ENCODE measurements at regions not wholly inside any gene's neighbourhood (a gene's known extent, or its start where the extent isn't known, plus 50 kb on each side); places are given as distances from the start of the nearest gene placed in this dataset.
A peak's percentile ranks its signal among the peaks of the same experiment; 100 is the strongest.

DNA sequence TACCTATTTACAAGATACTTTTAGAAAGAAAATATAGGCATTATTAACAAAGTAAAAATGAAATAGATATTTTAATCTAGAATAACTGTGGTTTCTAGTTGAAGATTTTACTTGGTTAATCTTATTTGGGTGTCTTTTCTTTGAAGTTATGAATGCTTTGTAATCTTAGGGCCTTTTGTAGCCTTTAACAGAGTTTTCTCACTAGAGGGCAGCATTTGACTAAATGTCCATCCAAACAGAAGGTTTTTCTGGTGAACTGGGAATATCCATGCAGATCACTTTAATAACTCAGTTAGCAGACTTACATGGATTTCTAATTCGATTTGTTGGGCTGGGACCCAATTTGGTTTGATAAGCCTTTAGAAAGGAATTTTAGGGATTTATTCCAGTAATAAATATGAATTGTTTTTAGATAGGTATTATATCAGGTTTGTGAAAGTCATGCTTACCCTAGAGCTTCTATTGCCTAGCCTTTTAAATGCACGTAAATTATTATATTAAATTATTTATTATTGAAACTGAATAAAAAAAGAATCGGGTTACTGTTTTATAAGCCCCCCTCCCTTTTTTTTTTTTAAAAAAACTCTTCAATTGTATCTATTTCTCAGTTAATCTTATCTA, 119.7 kb downstream of the ZNF326 start:
- H3K9ac ChIP-seq (ENCODE audit: extremely low read depth, insufficient read length, low read length), result no peak overlapping the region
- H3K4me1 ChIP-seq (ENCODE audit: insufficient read depth, low read length), result no peaks in the 10 kb centered on the region
- H2BK15ac ChIP-seq (ENCODE audit: low read depth, low read length), result no peak overlapping the region
- H4K91ac ChIP-seq (ENCODE audit: insufficient read length, low read depth, low read length), result no peak overlapping the region
- Mint-ChIP-seq H3K36me3 (ENCODE audit: insufficient read depth in 1 of 3, low read depth in 3 of 3) (0 out of 7 replicates have a peak, but pooled peaks cover 0 to 2% (median 0%) of the 10 kb centered on the region in 3 experiments), H3K27me3 (ENCODE audit: low read depth) (peaks cover 8% of the 10 kb centered on the region), H3K4me1 (no peaks in the 10 kb centered on the region), H3K9me3 (peaks cover 0 to under 1% of the 10 kb centered on the region in 2 experiments; a peak in 1 of 5 replicates), H3K4me3 (no peak overlapping the region), H3K27ac (no peak overlapping the region)
- no peaks in the 10 kb centered on the region for H3K27me3 ChIP-seq (ENCODE audit: insufficient read depth, low read length)
- H2BK12ac ChIP-seq (ENCODE audit: insufficient read length, low read depth, low read length), result no peak overlapping the region
- H3K23ac ChIP-seq (ENCODE audit: insufficient read length, low read depth, low read length), result no peak overlapping the region
- no peaks in the 10 kb centered on the region for H3K79me2 ChIP-seq (ENCODE audit: insufficient read depth, low read length)
- no peak overlapping the region for H2BK20ac ChIP-seq (ENCODE audit: low read depth, low read length, poor library complexity, severe bottlenecking)
- no peaks in the 10 kb centered on the region for H3K79me1 ChIP-seq (ENCODE audit: insufficient read depth, low read depth, low read length, poor library complexity, severe bottlenecking)
- H3K56ac ChIP-seq (ENCODE audit: insufficient read length, low read depth, low read length), result no peak overlapping the region
- H3K14ac ChIP-seq (ENCODE audit: insufficient read depth, low read length), result no peak overlapping the region
- no peak overlapping the region for H3K27ac ChIP-seq (ENCODE audit: insufficient read length, low read depth, low read length)
- H3K18ac ChIP-seq (ENCODE audit: insufficient read length, low read depth, low read length), result no peak overlapping the region
- no peak overlapping the region for H3K4me2 ChIP-seq (ENCODE audit: insufficient read depth, insufficient read length, low read length)
- no peak for DNase-seq
- H4K5ac ChIP-seq (ENCODE audit: insufficient read length, low read depth, low read length), result no peak overlapping the region
- H3T11ph ChIP-seq (ENCODE audit: low read length), result no peak overlapping the region
- H4K8ac ChIP-seq (replicated peaks; ENCODE audit: insufficient read length, low read depth, low read length), result no peak overlapping the region
- no peaks in the 10 kb centered on the region for H4K20me1 ChIP-seq (ENCODE audit: control insufficient read depth, insufficient read depth, insufficient read length)
- H3K9me3 ChIP-seq (ENCODE audit: control insufficient read depth, low read depth, low read length), result no peaks in the 10 kb centered on the region
- TF ChIP-seq, protein P1, sequence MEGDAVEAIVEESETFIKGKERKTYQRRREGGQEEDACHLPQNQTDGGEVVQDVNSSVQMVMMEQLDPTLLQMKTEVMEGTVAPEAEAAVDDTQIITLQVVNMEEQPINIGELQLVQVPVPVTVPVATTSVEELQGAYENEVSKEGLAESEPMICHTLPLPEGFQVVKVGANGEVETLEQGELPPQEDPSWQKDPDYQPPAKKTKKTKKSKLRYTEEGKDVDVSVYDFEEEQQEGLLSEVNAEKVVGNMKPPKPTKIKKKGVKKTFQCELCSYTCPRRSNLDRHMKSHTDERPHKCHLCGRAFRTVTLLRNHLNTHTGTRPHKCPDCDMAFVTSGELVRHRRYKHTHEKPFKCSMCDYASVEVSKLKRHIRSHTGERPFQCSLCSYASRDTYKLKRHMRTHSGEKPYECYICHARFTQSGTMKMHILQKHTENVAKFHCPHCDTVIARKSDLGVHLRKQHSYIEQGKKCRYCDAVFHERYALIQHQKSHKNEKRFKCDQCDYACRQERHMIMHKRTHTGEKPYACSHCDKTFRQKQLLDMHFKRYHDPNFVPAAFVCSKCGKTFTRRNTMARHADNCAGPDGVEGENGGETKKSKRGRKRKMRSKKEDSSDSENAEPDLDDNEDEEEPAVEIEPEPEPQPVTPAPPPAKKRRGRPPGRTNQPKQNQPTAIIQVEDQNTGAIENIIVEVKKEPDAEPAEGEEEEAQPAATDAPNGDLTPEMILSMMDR (conservative IDR thresholded peaks at IDR 0.05), result peak; percentile 88
- H3K4ac ChIP-seq (ENCODE audit: low read depth, low read length), result no peak overlapping the region
- no peak overlapping the region for H2AK5ac ChIP-seq (ENCODE audit: insufficient read length, low read length)
- no peaks in the 10 kb centered on the region for H3K23me2 ChIP-seq (ENCODE audit: insufficient read length, low read depth, low read length, poor library complexity, severe bottlenecking)
- WGBS (ENCODE audit: extremely low coverage, insufficient read length, low lambda C conversion rate), result no CpG with 5 or more reads among the region's 3 CpGs
- H2BK5ac ChIP-seq (ENCODE audit: insufficient read length, low read length), result no peak overlapping the region
- H2BK120ac ChIP-seq (ENCODE audit: low read depth, low read length, poor library complexity, severe bottlenecking), result no peak overlapping the region
- H2AFZ ChIP-seq (ENCODE audit: low read length), result no peak overlapping the region
